Stimulated activated effector memory CD8-positive, alpha-beta T cell treated with anti-CD3 and anti-CD28 coated beads, Interleukin-12 subunit alpha, Interleukin-12 subunit beta, amount 100 ng/mL, for 72 hours (primary cell): ENCODE measurements at regions not wholly inside any gene's neighbourhood (a gene's known extent, or its start where the extent isn't known, plus 50 kb on each side); places are given as distances from the start of the nearest gene placed in this dataset.

ENCODE experiments used
- ATAC-seq: fragments of 150-1000 bp; cut with Tn5 transposase; 2 replicates; pipeline ENCODE4 v1.10.0; 2021
- DNase-seq, 2 donors: peaks; one replicate each; pipeline ENCODE4 v3.0.0; 2021 to 2022; ENCODE audit warnings: low spot score in 2 of 2
- H3K27ac Mint-ChIP-seq: one replicate; pipeline ENCODE4 v1.8.0; 2022; ENCODE audit warnings: mild to moderate bottlenecking, mixed read lengths
- H3K36me3 Mint-ChIP-seq: one replicate; pipeline ENCODE4 v1.8.0; 2022; ENCODE audit warnings: mild to moderate bottlenecking, mixed read lengths
- H3K4me1 Mint-ChIP-seq: one replicate; pipeline ENCODE4 v1.8.0; 2022; ENCODE audit warnings: mixed read lengths
- H3K4me3 Mint-ChIP-seq: one replicate; pipeline ENCODE4 v1.8.0; 2022; ENCODE audit warnings: mild to moderate bottlenecking, mixed read lengths
- H3K9me3 Mint-ChIP-seq: one replicate; pipeline ENCODE4 v1.8.0; 2022; ENCODE audit warnings: mixed read lengths

DNA sequence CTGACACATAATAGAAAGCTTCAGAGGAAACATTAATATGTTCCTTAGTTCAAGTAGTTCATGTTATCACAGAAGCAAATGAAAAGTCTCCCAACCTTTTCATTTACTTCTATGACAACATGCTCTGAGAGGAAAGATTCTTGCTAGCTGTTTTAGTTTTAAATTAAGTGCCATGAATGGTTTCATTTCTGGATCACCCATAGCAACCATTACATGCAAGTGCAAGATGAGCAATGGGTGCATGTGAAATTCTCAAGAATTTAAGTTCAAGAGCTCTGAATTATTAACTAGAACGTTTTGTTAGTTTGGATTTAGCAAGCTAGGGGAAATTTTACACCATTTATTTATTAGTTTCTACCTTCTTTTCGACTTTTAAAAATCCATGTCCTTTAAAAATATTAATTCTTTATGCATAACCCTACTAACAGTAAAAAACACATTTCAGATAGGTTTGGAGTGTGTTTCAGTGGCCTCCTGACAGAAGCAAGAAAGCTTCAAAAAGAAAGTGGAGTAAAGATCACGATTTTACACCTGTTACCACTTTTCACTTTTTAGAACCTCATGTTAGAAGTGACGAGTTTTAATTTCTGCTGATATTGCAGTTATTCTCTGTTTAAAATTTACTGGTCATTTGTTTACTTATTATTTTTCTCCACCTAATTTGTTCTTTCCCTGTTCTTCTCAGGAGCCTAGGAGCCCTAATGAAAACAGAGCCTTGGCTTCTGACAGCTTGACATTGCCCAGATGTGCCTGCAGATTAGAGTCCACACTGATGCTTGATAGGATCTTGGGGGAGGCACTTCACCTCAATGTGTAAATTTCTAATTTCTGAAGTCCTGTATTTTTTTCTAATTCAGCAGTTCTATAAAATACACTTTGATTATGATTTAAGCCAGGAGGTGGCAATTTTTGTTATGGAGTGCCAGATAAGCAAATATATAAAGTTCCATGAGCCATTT is 995.3 kb upstream of the PHF14 start:
- no peak for DNase-seq
- no peak overlapping the region for H3K27ac Mint-ChIP-seq

DNA sequence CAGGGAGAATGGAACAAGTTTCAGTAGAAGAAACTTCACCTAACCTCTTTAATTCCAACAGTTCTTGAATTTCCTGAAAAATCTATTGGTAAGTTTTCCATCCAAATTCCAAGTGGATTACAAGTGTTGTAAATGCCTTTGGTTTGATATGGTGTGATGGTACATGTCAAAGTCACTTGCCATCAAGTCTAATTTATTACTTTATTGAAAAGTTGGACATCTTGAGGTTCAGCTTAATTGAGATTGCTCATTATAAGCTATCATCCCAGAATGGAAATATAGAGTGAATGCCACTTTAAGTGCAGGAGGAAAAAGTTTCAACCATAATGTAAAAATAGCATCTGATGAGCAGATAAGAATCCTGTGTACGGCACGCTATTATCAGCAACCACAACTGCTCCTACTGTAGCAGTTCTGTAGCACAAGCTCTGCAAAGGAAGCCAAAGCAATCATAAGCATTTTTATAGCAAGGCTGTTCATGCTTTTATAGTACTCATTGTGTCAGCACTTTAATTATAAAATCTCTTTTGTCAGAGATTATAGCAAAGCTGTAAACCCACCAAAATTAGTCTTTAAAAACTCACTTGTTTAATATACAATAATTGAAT is 991.8 kb upstream of the PHF14 start:
- DNase-seq (no peak), ATAC-seq (no peak)
- no peaks in the 10 kb centered on the region for H3K36me3 Mint-ChIP-seq
- H3K4me1 Mint-ChIP-seq = no peaks in the 10 kb centered on the region
- peaks cover 10% of the 10 kb centered on the region for H3K9me3 Mint-ChIP-seq
- H3K4me3 Mint-ChIP-seq = no peak overlapping the region
- no peak overlapping the region for H3K27ac Mint-ChIP-seq

More for the DNA sequence above, 995.3 kb upstream of the PHF14 start:
- H3K4me3 Mint-ChIP-seq = no peak overlapping the region
- H3K36me3 Mint-ChIP-seq = no peaks in the 10 kb centered on the region
- H3K4me1 Mint-ChIP-seq = no peaks in the 10 kb centered on the region
- no peak for ATAC-seq
- H3K9me3 Mint-ChIP-seq = no peaks in the 10 kb centered on the region

DNA sequence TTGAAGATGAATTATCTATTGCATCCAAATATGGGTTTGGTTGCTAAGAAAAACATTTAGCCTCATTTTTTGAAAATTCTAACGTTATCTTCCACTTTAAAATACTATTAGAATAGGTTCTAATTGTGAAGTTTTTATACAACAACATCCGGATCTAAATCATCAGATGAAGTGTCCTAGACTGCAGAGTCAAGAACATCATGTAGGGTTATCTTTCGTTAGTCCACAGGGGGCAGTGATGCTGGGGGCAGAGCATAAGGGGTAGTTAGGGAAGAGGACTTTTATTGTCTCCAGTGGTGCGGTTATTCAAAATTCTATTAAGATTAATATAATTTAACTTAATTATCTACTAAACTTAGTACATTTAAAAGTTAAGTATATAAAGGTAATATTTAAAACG is 990.6 kb upstream of the PHF14 start:
- Mint-ChIP-seq H3K9me3 (peaks cover 17% of the 10 kb centered on the region), H3K4me3 (no peak overlapping the region), H3K36me3 (no peaks in the 10 kb centered on the region), H3K4me1 (no peaks in the 10 kb centered on the region), H3K27ac (no peak overlapping the region)
- ATAC-seq = no peak
- no peak for DNase-seq

DNA sequence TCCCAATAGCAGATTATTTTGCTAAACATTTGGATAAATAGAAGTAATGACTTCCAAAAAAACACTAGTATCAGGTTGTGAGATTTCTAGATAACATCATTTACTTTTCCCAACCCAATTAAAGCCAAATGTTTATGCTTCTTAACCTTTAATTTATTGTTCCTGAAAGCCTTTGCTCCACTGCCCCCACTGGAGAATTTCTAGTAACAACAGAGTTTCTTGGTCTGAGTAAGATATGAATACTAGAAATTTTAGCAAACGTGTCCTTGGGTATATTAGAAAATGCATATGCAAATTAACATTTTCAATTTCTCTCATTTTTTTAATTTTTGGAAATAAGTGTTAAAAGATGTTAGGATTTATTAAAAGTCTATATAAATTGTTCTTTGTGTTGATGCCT is 958.0 kb upstream of the PHF14 start:
- H3K4me3 Mint-ChIP-seq = no peak overlapping the region
- no peaks in the 10 kb centered on the region for H3K36me3 Mint-ChIP-seq
- peaks cover 21% of the 10 kb centered on the region for H3K9me3 Mint-ChIP-seq
- ATAC-seq (no peak), DNase-seq (no peak)
- no peak overlapping the region for H3K27ac Mint-ChIP-seq
- H3K4me1 Mint-ChIP-seq = no peaks in the 10 kb centered on the region

DNA sequence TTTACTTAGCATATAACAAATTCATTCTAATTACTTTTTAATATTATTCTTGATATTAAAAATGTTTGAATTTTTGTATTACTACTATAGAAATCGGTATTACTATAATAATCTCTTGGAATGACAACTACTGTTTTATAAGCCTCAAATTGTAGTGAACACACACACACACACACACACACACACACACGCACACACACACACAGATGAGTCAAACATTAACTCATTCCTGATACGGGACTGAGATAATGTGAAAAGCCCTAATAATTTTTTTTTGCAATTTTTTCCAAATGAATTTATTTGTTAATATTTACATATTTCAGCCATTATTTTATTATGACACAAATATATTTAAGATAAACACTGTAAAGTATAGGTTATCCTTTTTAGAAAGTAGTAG is 951.2 kb upstream of the PHF14 start:
- peaks cover 10% of the 10 kb centered on the region for H3K9me3 Mint-ChIP-seq
- H3K4me1 Mint-ChIP-seq = no peaks in the 10 kb centered on the region
- no peaks in the 10 kb centered on the region for H3K36me3 Mint-ChIP-seq
- DNase-seq (no peak), ATAC-seq (no peak)
- no peak overlapping the region for H3K4me3 Mint-ChIP-seq
- no peak overlapping the region for H3K27ac Mint-ChIP-seq

DNA sequence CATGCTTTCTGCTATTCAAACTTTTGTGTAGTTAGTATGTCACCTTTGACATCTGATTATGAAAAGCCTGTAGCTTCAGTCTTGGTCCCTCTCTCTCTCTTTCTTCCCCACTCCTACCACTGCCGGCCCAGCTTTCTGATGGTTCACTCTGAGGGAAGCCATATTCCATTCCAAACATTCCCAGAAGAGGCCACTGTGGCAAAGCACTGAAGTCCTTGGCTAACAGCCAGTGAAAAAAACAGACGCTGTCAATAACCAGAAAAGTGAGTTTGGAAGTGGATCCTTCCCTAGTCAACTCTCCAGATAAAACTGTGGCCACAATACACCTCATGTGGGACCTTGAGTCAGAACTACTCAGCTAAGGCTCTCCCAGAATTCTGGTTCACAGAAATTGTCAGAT is 950.7 kb upstream of the PHF14 start:
- Mint-ChIP-seq H3K27ac (no peak overlapping the region), H3K4me1 (no peaks in the 10 kb centered on the region), H3K4me3 (no peak overlapping the region), H3K9me3 (peaks cover 10% of the 10 kb centered on the region), H3K36me3 (no peaks in the 10 kb centered on the region)
- no peak for ATAC-seq
- DNase-seq = no peak

DNA sequence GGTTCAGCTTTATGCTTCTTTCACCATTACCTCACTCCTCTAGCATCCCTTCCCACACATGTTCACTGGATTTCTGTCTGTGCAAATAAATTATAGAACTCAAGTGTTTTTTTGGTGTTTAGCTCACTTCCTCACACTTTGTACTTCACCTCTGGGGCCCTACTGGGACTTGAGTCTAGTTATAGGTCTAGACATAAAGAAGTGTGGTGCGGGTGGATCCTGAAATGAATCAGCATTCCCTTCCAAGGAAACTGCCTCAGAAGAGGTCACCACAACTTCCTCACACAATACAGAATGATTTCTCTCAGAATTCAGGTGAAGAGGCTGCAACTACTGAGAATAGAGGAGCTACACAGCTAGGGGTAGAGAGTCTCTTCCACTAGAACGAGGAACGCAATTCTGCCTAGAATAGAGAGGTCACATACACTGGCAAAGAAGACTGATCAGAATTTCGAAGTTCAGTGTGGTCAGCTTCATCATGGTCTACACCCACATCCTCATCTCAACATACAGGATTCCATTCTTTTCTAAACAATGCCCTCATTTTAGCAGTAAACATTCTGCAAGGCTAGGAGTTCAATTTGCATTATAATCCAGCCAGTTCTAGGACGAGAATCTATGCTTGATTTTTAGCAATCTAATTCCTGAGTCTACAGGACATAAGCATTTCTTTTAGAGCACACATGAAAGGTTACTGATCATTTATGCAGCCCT is 938.7 kb upstream of the PHF14 start:
- no peaks in the 10 kb centered on the region for H3K36me3 Mint-ChIP-seq

DNA sequence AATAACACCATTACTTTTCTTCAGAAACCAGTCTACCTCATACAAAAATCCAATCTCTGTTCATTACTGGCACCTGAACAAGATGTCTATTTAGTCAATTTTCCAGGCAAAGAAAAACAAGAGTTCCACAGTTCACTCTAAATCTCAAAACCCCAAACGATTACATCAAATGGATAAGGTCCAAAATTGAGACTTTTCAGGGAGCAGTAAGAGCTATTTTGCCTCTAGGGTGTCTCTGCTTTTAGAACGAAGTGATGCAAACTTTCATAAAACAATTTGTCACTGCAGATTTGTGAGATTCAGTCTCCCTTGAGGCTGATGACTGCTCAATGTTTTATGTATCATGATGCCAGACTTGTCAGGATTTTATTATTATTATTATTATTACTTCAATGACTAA is 937.0 kb upstream of the PHF14 start:
- no peaks in the 10 kb centered on the region for H3K4me1 Mint-ChIP-seq
- H3K9me3 Mint-ChIP-seq = peaks cover 14% of the 10 kb centered on the region
- DNase-seq = no peak
- ATAC-seq = no peak
- H3K36me3 Mint-ChIP-seq = no peaks in the 10 kb centered on the region
- no peak overlapping the region for H3K4me3 Mint-ChIP-seq
- no peak overlapping the region for H3K27ac Mint-ChIP-seq

More for the DNA sequence above, 938.7 kb upstream of the PHF14 start:
- no peak overlapping the region for H3K4me3 Mint-ChIP-seq
- no peak for DNase-seq
- peak; percentile 40 for ATAC-seq
- H3K9me3 Mint-ChIP-seq = peaks cover 14% of the 10 kb centered on the region
- H3K27ac Mint-ChIP-seq = no peak overlapping the region
- no peaks in the 10 kb centered on the region for H3K4me1 Mint-ChIP-seq

DNA sequence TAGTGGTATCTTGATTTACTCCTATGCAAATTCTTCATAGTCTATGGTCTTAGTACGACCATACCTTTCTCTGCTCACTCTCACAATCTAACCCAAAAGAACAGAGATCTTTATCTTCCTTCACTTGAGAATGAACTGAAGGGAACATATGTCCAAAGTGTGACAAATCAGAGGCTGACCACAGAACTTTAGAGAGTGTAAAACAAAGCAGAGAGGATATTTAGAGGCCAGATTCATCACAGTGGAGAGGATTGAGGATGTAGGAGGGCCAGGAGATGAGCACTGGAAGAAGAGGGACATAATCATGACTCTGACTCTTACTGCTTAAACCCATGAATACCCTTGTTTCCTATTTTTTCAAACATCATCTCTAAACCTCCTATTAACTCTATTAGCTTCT is 935.3 kb upstream of the PHF14 start:
- H3K4me3 Mint-ChIP-seq = no peak overlapping the region
- H3K9me3 Mint-ChIP-seq = peaks cover 12% of the 10 kb centered on the region
- DNase-seq (no peak), ATAC-seq (no peak)
- no peak overlapping the region for H3K27ac Mint-ChIP-seq
- no peaks in the 10 kb centered on the region for H3K4me1 Mint-ChIP-seq
- H3K36me3 Mint-ChIP-seq = no peaks in the 10 kb centered on the region

DNA sequence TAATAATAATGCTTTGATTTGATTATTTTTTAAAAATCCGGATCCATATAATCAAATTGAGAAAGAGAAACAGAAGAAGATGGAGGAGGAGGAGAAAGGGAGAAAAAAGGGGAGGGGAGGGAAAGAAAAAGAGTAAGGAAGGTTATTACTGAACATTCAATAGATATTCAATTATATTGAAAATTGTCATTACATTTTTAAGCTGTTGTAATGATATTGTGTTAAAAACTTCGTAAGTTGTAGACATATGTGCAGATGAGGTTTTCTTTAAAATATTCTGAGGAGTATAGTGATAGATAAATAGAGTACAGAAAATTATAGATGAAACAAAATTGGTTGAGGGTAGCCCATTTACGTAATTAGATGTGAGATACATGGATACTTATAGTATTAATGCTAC is 933.0 kb upstream of the PHF14 start:
- no peak overlapping the region for H3K4me3 Mint-ChIP-seq
- DNase-seq = no peak
- no peaks in the 10 kb centered on the region for H3K4me1 Mint-ChIP-seq
- ATAC-seq = no peak
- H3K9me3 Mint-ChIP-seq = peaks cover 6% of the 10 kb centered on the region
- H3K36me3 Mint-ChIP-seq = no peaks in the 10 kb centered on the region
- no peak overlapping the region for H3K27ac Mint-ChIP-seq

DNA sequence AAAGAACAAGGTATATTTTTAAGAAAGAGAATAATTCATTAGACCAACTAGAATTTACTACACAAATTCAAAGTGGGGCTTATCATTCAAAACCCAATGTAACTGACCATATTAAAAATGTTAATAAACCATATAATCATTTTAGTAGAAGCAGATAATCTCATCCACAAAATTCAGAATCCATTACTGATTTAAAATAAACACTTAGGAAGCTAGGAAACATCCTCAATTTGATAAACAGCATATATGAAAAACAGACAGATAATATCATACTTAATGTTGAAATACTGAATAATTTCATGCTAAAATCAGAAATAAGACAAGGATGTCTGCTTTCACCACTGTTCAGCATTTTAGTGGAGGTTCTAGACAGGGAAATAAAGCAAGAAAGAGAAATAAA is 902.8 kb upstream of the PHF14 start:
- DNase-seq (no peak), ATAC-seq (no peak)
- no peaks in the 10 kb centered on the region for H3K36me3 Mint-ChIP-seq
- H3K4me3 Mint-ChIP-seq = no peak overlapping the region
- peaks cover 14% of the 10 kb centered on the region for H3K9me3 Mint-ChIP-seq
- H3K27ac Mint-ChIP-seq = no peak overlapping the region
- no peaks in the 10 kb centered on the region for H3K4me1 Mint-ChIP-seq

DNA sequence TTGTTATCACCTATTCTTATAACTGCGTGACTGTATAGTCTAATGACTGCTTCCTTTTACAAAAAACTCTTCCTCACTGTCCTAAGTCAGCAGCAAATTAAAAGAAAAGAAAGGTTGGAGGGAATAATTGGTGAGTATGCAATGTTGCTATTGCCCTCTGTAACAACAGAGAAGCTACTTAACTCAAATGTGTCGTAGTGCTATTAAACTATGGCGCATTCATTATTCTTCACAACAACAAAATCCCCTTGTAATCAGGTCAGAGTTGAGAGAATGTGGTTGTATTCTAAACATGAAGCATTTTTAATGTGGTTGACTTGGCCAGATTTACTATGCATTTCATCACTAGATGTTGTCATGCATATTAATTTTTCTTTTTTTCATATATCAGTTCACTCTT is 897.8 kb upstream of the PHF14 start:
- Mint-ChIP-seq H3K9me3 (peaks cover 19% of the 10 kb centered on the region), H3K27ac (no peak overlapping the region), H3K4me3 (no peak overlapping the region), H3K36me3 (no peaks in the 10 kb centered on the region), H3K4me1 (no peaks in the 10 kb centered on the region)
- DNase-seq = no peak
- ATAC-seq = no peak

DNA sequence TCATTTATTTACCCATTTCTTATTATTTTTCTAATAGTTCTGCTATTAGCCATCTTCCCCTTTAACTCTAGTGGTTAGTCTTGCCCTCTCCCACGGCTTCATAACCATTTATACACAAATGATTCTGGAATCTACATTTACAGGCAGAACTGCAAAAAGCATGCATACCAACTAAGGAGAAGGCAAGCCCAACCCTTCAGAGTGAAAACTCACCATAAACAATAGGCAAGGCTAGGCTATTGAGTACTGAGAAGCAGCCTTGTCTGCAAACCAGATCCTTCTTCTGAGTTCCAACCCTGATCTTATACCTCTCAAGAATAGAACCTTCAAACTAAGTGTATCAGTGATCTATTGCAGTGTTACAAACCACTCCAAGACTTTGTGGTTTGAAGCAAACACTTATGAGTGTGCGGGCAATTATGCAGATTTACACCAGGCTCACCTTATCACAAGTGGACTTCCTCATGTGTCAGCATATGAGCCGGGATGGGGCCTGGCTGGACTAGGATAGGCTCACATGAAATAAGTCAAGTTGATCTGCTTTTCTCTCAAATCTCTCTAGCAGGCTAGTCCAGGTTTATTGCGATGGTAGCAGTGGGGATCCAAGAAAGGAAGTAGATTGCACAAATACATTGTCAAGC is 896.9 kb upstream of the PHF14 start:
- Mint-ChIP-seq H3K36me3 (no peaks in the 10 kb centered on the region), H3K4me1 (no peaks in the 10 kb centered on the region)
- ATAC-seq = no peak

DNA sequence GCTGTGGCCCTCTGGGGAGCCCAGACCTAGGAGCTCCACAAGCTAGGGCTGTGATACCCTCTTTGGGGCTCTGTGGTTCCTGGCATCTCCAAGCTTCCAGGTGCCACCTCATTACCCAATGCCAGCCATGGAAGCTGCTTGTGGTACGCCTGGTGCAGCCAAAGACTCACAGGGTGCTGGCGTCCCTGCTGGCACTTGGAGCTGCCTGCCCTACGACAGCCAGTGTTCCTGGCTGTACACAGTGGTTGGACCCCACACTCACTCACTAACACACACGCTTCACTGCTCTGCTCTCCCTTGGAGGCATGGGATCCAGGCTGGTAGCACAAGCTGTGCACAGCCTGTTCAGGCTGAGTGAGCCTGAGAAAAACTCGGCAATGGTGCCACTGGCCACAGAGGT is 894.1 kb upstream of the PHF14 start:
- no peak for ATAC-seq
- no peaks in the 10 kb centered on the region for H3K4me1 Mint-ChIP-seq
- H3K9me3 Mint-ChIP-seq = peaks cover 18% of the 10 kb centered on the region
- H3K4me3 Mint-ChIP-seq = no peak overlapping the region
- no peak for DNase-seq
- H3K36me3 Mint-ChIP-seq = no peaks in the 10 kb centered on the region
- no peak overlapping the region for H3K27ac Mint-ChIP-seq

More for the DNA sequence above, 896.9 kb upstream of the PHF14 start:
- no peak overlapping the region for H3K4me3 Mint-ChIP-seq
- DNase-seq = no peak
- peaks cover 19% of the 10 kb centered on the region for H3K9me3 Mint-ChIP-seq
- H3K27ac Mint-ChIP-seq = no peak overlapping the region

DNA sequence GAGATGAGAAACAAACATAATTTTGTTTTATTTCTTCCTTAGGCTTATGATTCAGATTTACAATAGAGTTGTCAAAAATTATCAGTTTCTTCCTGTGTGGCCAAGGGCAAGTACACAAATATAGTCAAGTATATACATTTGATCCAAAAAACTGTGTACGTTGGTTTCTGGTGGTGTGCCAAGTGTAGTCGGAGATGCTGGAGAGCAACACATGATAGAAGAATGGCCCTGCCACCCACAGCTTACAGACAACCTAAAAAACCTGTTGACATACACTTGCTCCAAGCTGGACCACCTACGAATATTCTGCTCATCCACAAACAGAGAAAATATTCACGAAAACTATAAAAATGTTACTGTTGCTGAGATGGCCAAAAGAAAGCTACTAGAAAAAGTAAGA is 890.8 kb upstream of the PHF14 start:
- H3K36me3 Mint-ChIP-seq = no peaks in the 10 kb centered on the region
- no peaks in the 10 kb centered on the region for H3K4me1 Mint-ChIP-seq
- no peak for ATAC-seq
- DNase-seq = no peak
- H3K27ac Mint-ChIP-seq = no peak overlapping the region
- no peak overlapping the region for H3K4me3 Mint-ChIP-seq
- H3K9me3 Mint-ChIP-seq = peaks cover 16% of the 10 kb centered on the region
